ENCODE measurements at regions not wholly inside any gene's neighbourhood (a gene's known extent, or its start where the extent isn't known, plus 50 kb on each side); places are given as distances from the start of the nearest gene placed in this dataset.

DNA sequence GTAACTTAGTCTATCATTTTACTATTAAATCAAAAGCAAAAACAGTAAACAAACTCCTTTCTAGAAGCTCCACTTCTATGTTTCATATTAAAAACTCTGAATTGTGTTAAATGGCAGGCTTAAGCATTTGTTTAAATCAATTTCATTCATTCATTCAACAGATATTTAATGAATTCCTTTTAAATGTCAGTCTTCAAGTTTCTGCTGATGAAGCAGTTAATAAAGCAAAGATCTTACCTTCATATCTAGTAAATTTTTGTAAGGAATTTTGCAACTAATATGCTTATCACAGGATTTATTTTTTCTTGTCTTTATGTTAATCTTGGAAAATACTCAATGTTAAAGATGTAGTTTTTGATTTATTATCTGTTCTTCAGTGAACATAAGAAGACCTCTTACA is 54.1 kb upstream of the RGS18 start:
- no peak overlapping the region for H3K27ac ChIP-seq
- H3K4me1 ChIP-seq (ENCODE audit: control insufficient read depth in 1 of 2, low read depth in 2 of 2), result no peaks in the 10 kb centered on the region
- H3K27me3 ChIP-seq (replicated peaks; ENCODE audit: insufficient read depth), result no peaks in the 10 kb centered on the region
- no peaks in the 10 kb centered on the region for H3K9me3 ChIP-seq
- H3K4me3 ChIP-seq, result no peak overlapping the region
- no peak for DNase-seq (ENCODE audit: low spot score)
- H3K36me3 ChIP-seq, result no peaks in the 10 kb centered on the region
- no peak for ATAC-seq (ENCODE audit: insufficient number of reproducible peaks, low FRiP score, low read depth)
- TF ChIP-seq, protein P1, sequence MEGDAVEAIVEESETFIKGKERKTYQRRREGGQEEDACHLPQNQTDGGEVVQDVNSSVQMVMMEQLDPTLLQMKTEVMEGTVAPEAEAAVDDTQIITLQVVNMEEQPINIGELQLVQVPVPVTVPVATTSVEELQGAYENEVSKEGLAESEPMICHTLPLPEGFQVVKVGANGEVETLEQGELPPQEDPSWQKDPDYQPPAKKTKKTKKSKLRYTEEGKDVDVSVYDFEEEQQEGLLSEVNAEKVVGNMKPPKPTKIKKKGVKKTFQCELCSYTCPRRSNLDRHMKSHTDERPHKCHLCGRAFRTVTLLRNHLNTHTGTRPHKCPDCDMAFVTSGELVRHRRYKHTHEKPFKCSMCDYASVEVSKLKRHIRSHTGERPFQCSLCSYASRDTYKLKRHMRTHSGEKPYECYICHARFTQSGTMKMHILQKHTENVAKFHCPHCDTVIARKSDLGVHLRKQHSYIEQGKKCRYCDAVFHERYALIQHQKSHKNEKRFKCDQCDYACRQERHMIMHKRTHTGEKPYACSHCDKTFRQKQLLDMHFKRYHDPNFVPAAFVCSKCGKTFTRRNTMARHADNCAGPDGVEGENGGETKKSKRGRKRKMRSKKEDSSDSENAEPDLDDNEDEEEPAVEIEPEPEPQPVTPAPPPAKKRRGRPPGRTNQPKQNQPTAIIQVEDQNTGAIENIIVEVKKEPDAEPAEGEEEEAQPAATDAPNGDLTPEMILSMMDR (IDR thresholded peaks at IDR 0.05), result no peak

DNA sequence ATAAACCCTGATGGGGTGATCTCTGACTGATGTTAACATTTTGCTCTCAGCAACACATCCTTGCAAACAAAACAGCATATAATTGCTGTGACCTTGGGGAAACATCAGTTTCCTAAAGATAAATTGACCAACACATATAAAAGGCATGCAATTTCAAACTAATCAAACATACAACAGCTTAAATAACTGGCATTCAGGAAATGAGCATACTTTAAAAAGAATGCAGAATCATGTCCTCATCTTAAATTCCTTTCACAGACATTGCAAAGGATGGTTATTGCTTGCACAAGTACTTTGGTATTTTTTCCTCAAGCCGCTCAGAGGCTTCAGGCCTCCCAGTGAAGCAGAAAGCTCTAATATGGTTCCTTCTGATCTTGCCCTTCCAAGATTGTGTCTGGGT is 53.4 kb upstream of the RGS18 start:
- DNase-seq (ENCODE audit: low spot score) (no peak), ATAC-seq (ENCODE audit: insufficient number of reproducible peaks, low FRiP score, low read depth) (no peak)
- Histone ChIP-seq H3K4me3 (no peak overlapping the region), H3K4me1 (ENCODE audit: control insufficient read depth in 1 of 2, low read depth in 2 of 2) (no peaks in the 10 kb centered on the region), H3K36me3 (no peaks in the 10 kb centered on the region), H3K27me3 (replicated peaks; ENCODE audit: insufficient read depth) (no peaks in the 10 kb centered on the region), H3K9me3 (no peaks in the 10 kb centered on the region), H3K27ac (no peak overlapping the region)
- TF ChIP-seq, protein P1 (IDR thresholded peaks at IDR 0.05), result no peak

DNA sequence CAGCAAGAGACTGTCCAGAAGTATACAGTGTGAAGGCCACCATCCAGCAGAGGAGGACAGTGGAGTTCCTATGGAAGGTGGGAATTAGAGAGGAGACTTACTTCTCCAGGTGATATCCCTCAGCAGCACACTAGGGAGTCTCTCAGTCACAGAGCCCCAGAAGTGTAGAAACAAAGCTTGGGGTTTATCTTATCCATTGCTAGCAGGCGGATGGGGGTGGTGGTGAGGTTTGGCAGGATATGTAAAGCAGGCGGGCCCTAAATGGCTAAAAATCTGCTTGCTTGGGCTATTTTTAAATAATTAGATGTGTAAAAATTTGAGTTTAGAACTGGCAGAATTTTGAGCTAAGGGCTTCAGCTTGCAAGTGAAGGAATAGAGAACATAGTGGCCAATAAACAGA is 50.1 kb upstream of the RGS18 start:
- ATAC-seq (ENCODE audit: insufficient number of reproducible peaks, low FRiP score, low read depth) (no peak), DNase-seq (ENCODE audit: low spot score) (no peak)
- TF ChIP-seq, protein P1 (IDR thresholded peaks at IDR 0.05), result no peak
- no peaks in the 10 kb centered on the region for H3K9me3 ChIP-seq
- no peaks in the 10 kb centered on the region for H3K27me3 ChIP-seq (replicated peaks; ENCODE audit: insufficient read depth)
- no peak overlapping the region for H3K4me3 ChIP-seq
- no peaks in the 10 kb centered on the region for H3K36me3 ChIP-seq
- no peak overlapping the region for H3K27ac ChIP-seq
- no peaks in the 10 kb centered on the region for H3K4me1 ChIP-seq (ENCODE audit: control insufficient read depth in 1 of 2, low read depth in 2 of 2)
